Endodermal cell (in vitro differentiated cells): ENCODE measurements at regions not wholly inside any gene's neighbourhood (a gene's known extent, or its start where the extent isn't known, plus 50 kb on each side); places are given as distances from the start of the nearest gene placed in this dataset.

Experiments used
- DNase-seq: peaks from one replicate; pipeline ENCODE4 v3.0.0-alpha.2; 2017
- H3K27ac ChIP-seq: 2 replicates; pipeline ENCODE4 v1.5.1; 2013; ENCODE audit warnings: mild to moderate bottlenecking, low read depth, low read length, moderate library complexity
- H3K27me3 ChIP-seq: 2 replicates; pipeline ENCODE4 v1.6.1; 2013; ENCODE audit warnings: mild to moderate bottlenecking, low read length, moderate library complexity; ENCODE audit not compliant: insufficient read depth, control insufficient read depth, poor library complexity, severe bottlenecking
- H3K36me3 ChIP-seq: 2 replicates; pipeline ENCODE4 v1.7.0; 2013; ENCODE audit warnings: mild to moderate bottlenecking, low read length, moderate library complexity; ENCODE audit not compliant: control insufficient read depth, insufficient read depth
- H3K4me1 ChIP-seq: one replicate; pipeline ENCODE4 v1.7.0; 2013; ENCODE audit warnings: low read length; ENCODE audit not compliant: control insufficient read depth, insufficient read depth
- H3K4me3 ChIP-seq: 2 replicates; pipeline ENCODE4 v1.5.1; 2013; ENCODE audit warnings: mild to moderate bottlenecking, low read length, moderate library complexity
- H3K9ac ChIP-seq: 2 replicates; pipeline ENCODE4 v1.6.1; 2013; ENCODE audit warnings: mild to moderate bottlenecking, low read length, moderate library complexity; ENCODE audit not compliant: poor library complexity, severe bottlenecking; ENCODE audit errors: extremely low read depth
- H3K9me3 ChIP-seq: 2 replicates; pipeline ENCODE4 v1.6.1; 2013; ENCODE audit warnings: mild to moderate bottlenecking, low read length, moderate library complexity; ENCODE audit not compliant: control insufficient read depth
- H3K27ac Mint-ChIP-seq: 2 replicates; pipeline ENCODE4 v1.8.0; 2020; ENCODE audit warnings: mixed read lengths
- H3K27me3 Mint-ChIP-seq: 2 replicates; pipeline ENCODE4 v1.8.0; 2021; ENCODE audit warnings: mild to moderate bottlenecking, mixed read lengths; ENCODE audit not compliant: insufficient read depth
- H3K36me3 Mint-ChIP-seq: 2 replicates; pipeline ENCODE4 v1.8.0; 2020; ENCODE audit warnings: low read depth, mixed read lengths
- H3K4me1 Mint-ChIP-seq: 2 replicates; pipeline ENCODE4 v1.8.0; 2020; ENCODE audit warnings: mixed read lengths
- H3K4me3 Mint-ChIP-seq: 2 replicates; pipeline ENCODE4 v1.8.0; 2020; ENCODE audit warnings: mild to moderate bottlenecking, moderate library complexity, mixed read lengths
- H3K9me3 Mint-ChIP-seq: 2 replicates; pipeline ENCODE4 v1.8.0; 2020; ENCODE audit warnings: mild to moderate bottlenecking, mixed read lengths
- CTCF ChIP-seq: fragments of 200-600 bp; sonication (generic); conservative IDR thresholded peaks from 2 replicates; pipeline ENCODE4 v1.5.0; 2021; ENCODE audit warnings: antibody characterized with exemption, mild to moderate bottlenecking
- WGBS, 2 experiments: methylation state at CpG; one replicate each; pipeline versions ENCODE4 v1.1.5 to v1.1.7; 2013; ENCODE audit warnings: missing lambda C conversion rate in 2 of 2, mixed read lengths in 1 of 2; ENCODE audit not compliant: insufficient coverage in 1 of 2, insufficient read length in 1 of 2; 5-methylcytosine and 5-hydroxymethylcytosine counted together

- H3K27me3 ChIP-seq = peaks cover 11% of the 10 kb centered on the region
- H3K36me3 ChIP-seq = no peaks in the 10 kb centered on the region
- DNase-seq = no peak
- TF ChIP-seq CTCF = no peak
- Mint-ChIP-seq H3K27me3 (peaks cover 2% of the 10 kb centered on the region), H3K27ac (no peak overlapping the region), H3K9me3 (no peaks in the 10 kb centered on the region), H3K4me1 (no peaks in the 10 kb centered on the region), H3K36me3 (no peaks in the 10 kb centered on the region), H3K4me3 (no peak overlapping the region)
- no peak overlapping the region for H3K27ac ChIP-seq
- H3K4me3 ChIP-seq = no peak overlapping the region
- H3K9me3 ChIP-seq = no peaks in the 10 kb centered on the region
- H3K9ac ChIP-seq = no peak overlapping the region
- WGBS, 2 experiments = 87 to 96% methylated on average over 6 to 9 of the region's 9 CpGs
- no peaks in the 10 kb centered on the region for H3K4me1 ChIP-seq
Observed at GRCh38 chr10:58937423-58937822, 239.0 kb upstream of the PHYHIPL start.

DNA sequence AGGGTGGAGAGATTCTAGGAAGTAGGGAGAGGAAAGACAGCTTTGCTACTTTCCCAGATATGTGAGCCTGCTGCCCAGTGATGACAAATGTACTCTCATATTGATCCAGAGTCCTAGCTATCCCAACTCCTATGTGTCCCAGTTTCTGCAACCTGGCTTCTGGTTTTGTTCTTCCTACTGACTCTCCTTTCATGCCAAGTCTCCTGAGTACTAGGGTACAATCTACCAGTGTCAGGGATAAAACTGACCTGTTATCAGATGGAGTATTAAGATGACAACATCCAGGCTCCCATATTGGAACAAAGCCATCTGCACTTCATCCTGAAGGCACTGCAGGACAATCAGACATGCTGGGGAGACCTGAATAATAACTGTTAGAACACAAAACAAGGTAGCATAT, 233.7 kb upstream of the PHYHIPL start:
- H3K9me3 ChIP-seq = peaks cover 13% of the 10 kb centered on the region
- H3K27ac ChIP-seq = no peak overlapping the region
- H3K4me1 ChIP-seq = no peaks in the 10 kb centered on the region
- H3K27me3 ChIP-seq = peaks cover 47% of the 10 kb centered on the region
- no peak overlapping the region for H3K4me3 ChIP-seq
- H3K4me3 Mint-ChIP-seq = no peak overlapping the region
- peaks cover 19% of the 10 kb centered on the region for H3K27me3 Mint-ChIP-seq
- H3K36me3 Mint-ChIP-seq = no peaks in the 10 kb centered on the region
- no peaks in the 10 kb centered on the region for H3K36me3 ChIP-seq
- no peak overlapping the region for H3K27ac Mint-ChIP-seq
- H3K9ac ChIP-seq = no peak overlapping the region
- DNase-seq = no peak
- TF ChIP-seq CTCF = no peak
- no peaks in the 10 kb centered on the region for H3K9me3 Mint-ChIP-seq
- no peaks in the 10 kb centered on the region for H3K4me1 Mint-ChIP-seq

DNA sequence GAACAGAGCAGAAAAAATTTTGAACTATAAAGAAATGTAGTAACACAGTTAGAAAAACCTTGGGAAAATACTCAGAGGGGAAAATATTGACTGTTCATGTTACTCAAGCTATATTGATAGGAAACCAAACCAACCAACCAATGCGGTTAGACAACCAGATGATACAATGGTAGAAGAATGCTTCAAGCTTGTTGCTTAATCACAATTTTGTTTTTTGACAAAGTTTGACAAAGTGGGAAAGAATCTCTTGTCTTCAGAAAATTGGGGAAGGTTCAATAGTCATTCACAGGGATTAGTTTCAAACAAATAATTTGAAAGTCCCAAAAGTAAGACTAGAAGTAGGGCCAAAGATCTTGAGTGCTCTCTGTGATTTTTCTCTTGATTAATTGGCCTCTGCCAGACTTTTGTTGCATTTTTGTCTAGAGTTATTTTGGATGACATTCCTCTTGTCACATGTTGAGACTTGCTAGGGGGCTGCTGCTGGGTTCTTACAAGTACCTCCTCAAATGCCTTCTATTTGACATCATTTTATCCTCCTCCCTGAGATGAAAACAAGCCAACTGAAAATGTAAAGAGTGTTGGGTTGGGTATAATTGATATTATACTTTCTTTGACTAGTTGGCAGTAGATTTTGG, 233.1 kb upstream of the PHYHIPL start:
- no peaks in the 10 kb centered on the region for H3K4me1 ChIP-seq
- Mint-ChIP-seq H3K27ac (no peak overlapping the region), H3K27me3 (peaks cover 19% of the 10 kb centered on the region), H3K4me3 (no peak overlapping the region), H3K4me1 (no peaks in the 10 kb centered on the region), H3K9me3 (no peaks in the 10 kb centered on the region), H3K36me3 (no peaks in the 10 kb centered on the region)
- no peak for DNase-seq
- H3K9ac ChIP-seq = no peak overlapping the region
- H3K27me3 ChIP-seq = peaks cover 54% of the 10 kb centered on the region
- no peaks in the 10 kb centered on the region for H3K36me3 ChIP-seq
- H3K9me3 ChIP-seq = peaks cover 13% of the 10 kb centered on the region
- 92 to 100% methylated on average over 1 of the region's 1 CpG for WGBS, 2 experiments
- H3K27ac ChIP-seq = no peak overlapping the region
- no peak for TF ChIP-seq CTCF
- no peak overlapping the region for H3K4me3 ChIP-seq
